Endothelial cell of umbilical vein (primary cell): ENCODE measurements at regions not wholly inside any gene's neighbourhood (a gene's known extent, or its start where the extent isn't known, plus 50 kb on each side); places are given as distances from the start of the nearest gene placed in this dataset.

ENCODE experiments used
- BruUV-seq: library from RNA; stranded (reverse); fragments of 400-500 nt; replicated peaks from 2 replicates; lab custom pipeline; 2021; lab: Mats Ljungman, UMichigan
- CTCF ChIA-PET: fragments of 300-600, 350-600 bp; sonication (Branson Sonifier 250); formaldehyde crosslinking; loops from one replicate; lab custom pipeline; 2021; ENCODE audit warnings: antibody characterized with exemption, inconsistent platforms; lab: Charles Lee
- POLR2A ChIA-PET: fragments of 300-600, 350-600 bp; sonication (Branson Sonifier 250); formaldehyde crosslinking; loops from one replicate; lab custom pipeline; 2021; ENCODE audit warnings: antibody characterized with exemption, inconsistent platforms; lab: Charles Lee
- DNase-seq: peaks from one replicate; pipeline ENCODE4 v3.0.0-alpha.2; 2011; ENCODE audit warnings: low read depth, low spot score
- FAIRE-seq: peaks from 2 replicates; lab custom pipeline; 2011; peaks lifted over from hg19 to GRCh38; lab: Jason Lieb, UNC
- H2AFZ ChIP-seq: 2 replicates; pipeline ENCODE4 v1.6.0; 2012; ENCODE audit warnings: low read depth, low read length, control low read depth, inconsistent platforms
- H3K27ac ChIP-seq: 2 replicates; pipeline ENCODE4 v1.5.1; 2011; ENCODE audit warnings: low read depth, mild to moderate bottlenecking, control low read depth, low read length, moderate library complexity; ENCODE audit not compliant: insufficient read depth
- H3K27me3 ChIP-seq, 2 experiments: 2 replicates each; pipeline versions ENCODE4 v1.6.0 to v1.6.1; 2011; ENCODE audit warnings: low read length in 2 of 2, mixed read lengths in 1 of 2; ENCODE audit not compliant: control insufficient read depth in 2 of 2, insufficient read depth in 2 of 2
- H3K36me3 ChIP-seq, 2 experiments: 2 replicates in 1 of 2; 3 replicates in 1 of 2; pipeline ENCODE4 v1.5.1; 2011; ENCODE audit warnings: low read length in 2 of 2, mild to moderate bottlenecking in 1 of 2, moderate library complexity in 1 of 2; ENCODE audit not compliant: control insufficient read depth in 2 of 2, insufficient read depth in 2 of 2; ENCODE audit errors: extremely low read depth in 1 of 2
- H3K4me1 ChIP-seq: 3 replicates; pipeline ENCODE4 v1.5.1; 2011; ENCODE audit warnings: mild to moderate bottlenecking, low read length; ENCODE audit not compliant: control insufficient read depth, insufficient read depth; ENCODE audit errors: extremely low read depth
- H3K4me2 ChIP-seq: 2 replicates; pipeline ENCODE4 v1.6.1; 2011; ENCODE audit warnings: low read length, control low read depth, mixed read lengths; ENCODE audit not compliant: insufficient read depth
- H3K4me3 ChIP-seq, 3 experiments: fragments of 200-600 bp in 1 of 3; sonication (generic), shearing (Covaris generic) in 1 of 3; replicated peaks in 1 of 3; 2 replicates each; pipeline ENCODE4 v1.5.1; 2011 to 2016; ENCODE audit warnings: control low read depth in 3 of 3, low read length in 3 of 3, mild to moderate bottlenecking in 2 of 3, inconsistent platforms in 1 of 3, low read depth in 1 of 3, moderate library complexity in 1 of 3; ENCODE audit not compliant: insufficient read depth in 1 of 3
- H3K79me2 ChIP-seq: 2 replicates; pipeline ENCODE4 v1.6.0; 2012; ENCODE audit warnings: low read length, inconsistent platforms; ENCODE audit not compliant: control insufficient read depth, insufficient read depth
- H3K9ac ChIP-seq: replicated peaks from 2 replicates; pipeline ENCODE3; 2011; ENCODE audit warnings: low read length, control low read depth; ENCODE audit not compliant: insufficient read depth; ENCODE audit errors: extremely low read depth
- H3K9me1 ChIP-seq: replicated peaks from 3 replicates; pipeline ENCODE4 v1.6.0; 2011; ENCODE audit warnings: mild to moderate bottlenecking, low read length; ENCODE audit not compliant: control insufficient read depth, insufficient read depth; ENCODE audit errors: extremely low read depth
- H3K9me3 ChIP-seq: replicated peaks from 2 replicates; pipeline ENCODE4 v1.5.1; 2012; ENCODE audit warnings: low read length, inconsistent platforms; ENCODE audit not compliant: control insufficient read depth, insufficient read depth
- H4K20me1 ChIP-seq: replicated peaks from 2 replicates; pipeline ENCODE3; 2011; ENCODE audit warnings: mild to moderate bottlenecking, low read length; ENCODE audit not compliant: control insufficient read depth, insufficient read depth; ENCODE audit errors: extremely low read depth
- EZH2 ChIP-seq: IDR thresholded peaks from 2 replicates; pipeline ENCODE4 v1.6.1; 2012; ENCODE audit warnings: borderline replicate concordance, low read depth, mild to moderate bottlenecking, moderate library complexity, low read length, inconsistent platforms; ENCODE audit not compliant: severe bottlenecking
- FOS ChIP-seq: IDR thresholded peaks from 2 replicates; pipeline ENCODE4 v1.6.1; 2011; ENCODE audit warnings: mild to moderate bottlenecking, low read length, moderate library complexity, borderline replicate concordance; ENCODE audit not compliant: insufficient read depth
- GATA2 ChIP-seq: IDR thresholded peaks from 2 replicates; pipeline ENCODE4 v1.7.0; 2011; ENCODE audit warnings: low read depth, mild to moderate bottlenecking, moderate library complexity, mixed read lengths, low read length; ENCODE audit not compliant: insufficient read length, insufficient read depth
- JUN ChIP-seq: IDR thresholded peaks from 2 replicates; pipeline ENCODE4 v1.6.1; 2011; ENCODE audit warnings: borderline replicate concordance, low read depth; ENCODE audit not compliant: insufficient read length, insufficient read depth
- MYC ChIP-seq: IDR thresholded peaks from one replicate; pipeline ENCODE4 v1.6.1; 2011; ENCODE audit warnings: mild to moderate bottlenecking, low read depth, low read length
- POLR2A ChIP-seq: IDR thresholded peaks from 2 replicates; pipeline ENCODE4 v1.6.1; 2012; ENCODE audit warnings: low read depth, mild to moderate bottlenecking, control low read depth, low read length
- POLR2AphosphoS5 ChIP-seq: IDR thresholded peaks from 2 replicates; pipeline ENCODE4 v1.6.1; 2012; ENCODE audit warnings: low read depth, mild to moderate bottlenecking, control low read depth, low read length, moderate library complexity; ENCODE audit not compliant: insufficient read depth
- dilution Hi-C: fragments of 300-500 bp; cut with MboI; formaldehyde crosslinking; loops from one replicate; pipeline ENCODE4 v1.15.0; 2019; ENCODE audit warnings: low sequenced_read_pairs; ENCODE audit not compliant: extremely low pct_ligation_motif_present
- intact Hi-C: fragments of 100-400 bp; cut with micrococcal nuclease; formaldehyde crosslinking; loops from one replicate; pipeline ENCODE4 v1.10.0; 2022
- TF ChIP-seq, protein P1 (sequence below), 2 donors: IDR thresholded peaks; 1 replicate in 1 of 2; 2 replicates in 1 of 2; pipeline ENCODE4 v1.5.1; 2011; ENCODE audit warnings: low read length in 2 of 2, mild to moderate bottlenecking in 2 of 2, moderate library complexity in 2 of 2, control low read depth in 1 of 2, inconsistent platforms in 1 of 2, low read depth in 1 of 2; ENCODE audit not compliant: insufficient read depth in 1 of 2; ENCODE audit errors: extremely low read depth in 1 of 2
- TF ChIP-seq, protein P2 (sequence below): IDR thresholded peaks from 2 replicates; pipeline ENCODE4 v1.6.1; 2011; ENCODE audit not compliant: insufficient read depth, insufficient read length

DNA sequence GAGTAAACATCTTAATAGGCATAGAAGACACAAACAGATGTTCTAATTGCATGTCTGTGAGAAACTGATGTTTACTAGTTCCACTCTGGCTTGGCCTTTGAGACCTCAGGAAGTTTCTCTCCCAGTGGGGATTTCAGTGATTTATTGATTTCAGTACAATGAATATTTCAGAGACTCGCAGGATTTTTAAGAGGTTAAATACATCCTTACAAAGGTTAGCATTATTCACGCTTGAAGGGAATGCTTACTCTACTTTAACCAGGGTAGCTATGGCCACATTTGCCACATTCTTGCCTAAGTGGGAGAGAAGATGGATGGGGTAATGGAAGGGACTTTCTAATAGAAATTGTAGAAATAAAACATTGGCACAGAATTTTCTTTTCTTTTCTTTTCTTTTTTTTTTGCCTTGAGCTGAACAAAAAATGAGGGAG lies 480.1 kb downstream of the SPRY1 start:
- no peak for DNase-seq
- POLR2A ChIA-PET = no interaction called here
- H3K27me3 ChIP-seq = no peaks in the 10 kb centered on the region
- H3K9ac ChIP-seq = no peak overlapping the region
- H3K27ac ChIP-seq = no peak overlapping the region
- dilution Hi-C loops (no loop called here), intact Hi-C loops (no loop called here)
- no peak overlapping the region for H3K4me2 ChIP-seq
- no peak overlapping the region for H2AFZ ChIP-seq
- TF ChIP-seq POLR2A = no peak
- TF ChIP-seq FOS = no peak
- TF ChIP-seq GATA2 = no peak
- TF ChIP-seq, protein P1, sequence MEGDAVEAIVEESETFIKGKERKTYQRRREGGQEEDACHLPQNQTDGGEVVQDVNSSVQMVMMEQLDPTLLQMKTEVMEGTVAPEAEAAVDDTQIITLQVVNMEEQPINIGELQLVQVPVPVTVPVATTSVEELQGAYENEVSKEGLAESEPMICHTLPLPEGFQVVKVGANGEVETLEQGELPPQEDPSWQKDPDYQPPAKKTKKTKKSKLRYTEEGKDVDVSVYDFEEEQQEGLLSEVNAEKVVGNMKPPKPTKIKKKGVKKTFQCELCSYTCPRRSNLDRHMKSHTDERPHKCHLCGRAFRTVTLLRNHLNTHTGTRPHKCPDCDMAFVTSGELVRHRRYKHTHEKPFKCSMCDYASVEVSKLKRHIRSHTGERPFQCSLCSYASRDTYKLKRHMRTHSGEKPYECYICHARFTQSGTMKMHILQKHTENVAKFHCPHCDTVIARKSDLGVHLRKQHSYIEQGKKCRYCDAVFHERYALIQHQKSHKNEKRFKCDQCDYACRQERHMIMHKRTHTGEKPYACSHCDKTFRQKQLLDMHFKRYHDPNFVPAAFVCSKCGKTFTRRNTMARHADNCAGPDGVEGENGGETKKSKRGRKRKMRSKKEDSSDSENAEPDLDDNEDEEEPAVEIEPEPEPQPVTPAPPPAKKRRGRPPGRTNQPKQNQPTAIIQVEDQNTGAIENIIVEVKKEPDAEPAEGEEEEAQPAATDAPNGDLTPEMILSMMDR (IDR thresholded peaks at IDR 0.05; ENCODE audit: extremely low read depth in 1 of 2, insufficient read depth in 1 of 2, low read depth in 1 of 2, low read length in 2 of 2) = no peak
- TF ChIP-seq MYC = no peak
- TF ChIP-seq, protein P2, sequence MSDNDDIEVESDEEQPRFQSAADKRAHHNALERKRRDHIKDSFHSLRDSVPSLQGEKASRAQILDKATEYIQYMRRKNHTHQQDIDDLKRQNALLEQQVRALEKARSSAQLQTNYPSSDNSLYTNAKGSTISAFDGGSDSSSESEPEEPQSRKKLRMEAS = no peak
- TF ChIP-seq JUN = no peak
- TF ChIP-seq POLR2AphosphoS5 = no peak
- TF ChIP-seq EZH2 = no peak
- BruUV-seq = no TSS peak
- H4K20me1 ChIP-seq = no peaks in the 10 kb centered on the region
- H3K79me2 ChIP-seq = no peaks in the 10 kb centered on the region
- CTCF ChIA-PET = interaction anchor here (0.7 to 1.6 kb wide), 2 partner anchors 10 to 18 kb away, joined by 3 to 5 read pairs; no protein-coding TSS in a partner anchor
- no peak overlapping the region for H3K4me3 ChIP-seq
- H3K36me3 ChIP-seq = no peaks in the 10 kb centered on the region
- H3K4me1 ChIP-seq = no peaks in the 10 kb centered on the region
- no peaks in the 10 kb centered on the region for H3K9me3 ChIP-seq
- no peak for FAIRE-seq
- no peaks in the 10 kb centered on the region for H3K9me1 ChIP-seq
